ENCODE measurements at regions not wholly inside any gene's neighbourhood (a gene's known extent, or its start where the extent isn't known, plus 50 kb on each side); places are given as distances from the start of the nearest gene placed in this dataset.

DNA sequence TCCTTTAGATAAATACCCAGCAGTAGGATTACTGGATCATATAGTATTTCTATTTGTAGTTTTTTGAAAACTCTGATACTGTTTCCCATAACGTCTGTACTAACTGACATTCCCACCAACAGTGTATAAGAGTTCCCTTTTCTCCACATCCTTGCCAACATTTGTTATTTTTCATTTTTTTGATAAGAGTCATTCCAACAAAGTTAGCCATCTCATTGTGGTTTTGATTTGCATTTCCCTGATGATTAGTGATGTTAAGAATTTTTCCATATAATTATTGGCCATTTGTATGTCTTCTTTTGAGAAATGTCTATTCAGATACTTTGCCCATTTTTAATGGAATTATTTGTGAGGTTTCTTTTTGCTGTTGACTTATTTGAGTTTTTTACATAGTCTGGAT lies 486.0 kb downstream of the FLRT2 start:
- DNase-seq: no peak

DNA sequence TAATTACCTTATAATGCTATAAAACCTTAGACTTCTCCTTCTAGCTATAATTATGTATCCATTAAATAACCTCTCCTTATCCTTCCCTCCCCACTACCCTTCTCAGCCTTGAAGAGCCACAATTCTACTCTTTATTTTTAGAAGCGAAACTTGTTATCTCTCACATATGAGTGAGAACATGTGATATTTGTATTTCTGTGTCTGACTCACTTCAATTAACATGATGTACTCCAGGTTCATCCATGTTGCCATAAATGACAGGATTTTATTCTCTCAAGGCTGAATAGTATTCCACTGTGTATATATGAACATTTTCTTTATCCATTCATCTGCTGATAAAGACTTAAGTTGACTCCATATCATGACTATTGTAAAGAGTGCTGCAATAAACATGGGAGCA lies 485.6 kb downstream of the FLRT2 start:
- no peak for DNase-seq

DNA sequence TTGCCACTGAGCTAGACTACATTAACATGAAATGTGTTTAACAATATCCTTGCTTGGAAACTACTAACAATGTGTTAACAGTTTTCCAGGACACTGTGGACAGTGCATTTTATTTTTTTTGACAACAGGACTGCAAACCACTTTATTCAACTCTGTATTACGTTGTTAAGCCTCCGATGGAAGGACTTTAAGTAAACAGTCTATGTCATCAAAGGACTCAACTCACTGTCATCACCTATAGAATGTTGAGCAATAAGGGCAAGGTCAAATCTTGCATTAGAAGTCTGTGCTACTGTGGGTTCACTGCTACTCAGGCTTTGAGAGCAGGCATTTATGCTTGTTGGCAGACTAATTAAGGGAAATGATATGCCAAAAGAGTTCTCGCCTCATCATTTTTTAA lies 483.7 kb downstream of the FLRT2 start:
- no peak for DNase-seq

DNA sequence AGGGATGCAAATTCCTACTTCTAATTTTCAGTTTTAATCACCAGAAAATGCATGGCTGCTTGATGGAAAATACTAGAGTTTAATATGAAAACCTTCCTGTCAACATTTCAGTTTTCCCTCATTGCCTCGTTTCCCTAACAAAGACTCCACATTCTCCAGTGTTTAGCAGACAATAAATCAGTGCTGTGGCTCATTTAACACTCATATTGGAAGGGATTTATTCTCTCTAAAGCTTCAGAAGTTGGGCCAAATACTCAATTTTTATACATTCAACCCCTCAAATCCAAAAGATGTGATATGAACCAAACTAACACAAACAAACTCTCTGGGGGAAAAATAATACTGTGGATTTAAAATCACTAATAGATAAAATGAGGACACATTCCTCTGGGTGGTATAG lies 482.5 kb downstream of the FLRT2 start:
- no peak for DNase-seq

GRCh38 chr14:86003998-86004397 lies 474.1 kb downstream of the FLRT2 start:
- DNase-seq: no peak

- DNase-seq: no peak
Measured at GRCh38 chr14:85996551-85996950, 466.6 kb downstream of the FLRT2 start.

GRCh38 chr14:85991156-85991555 lies 461.2 kb downstream of the FLRT2 start:
- no peak for DNase-seq

GRCh38 chr14:85987907-85988306 lies 458.0 kb downstream of the FLRT2 start:
- no peak for DNase-seq

DNA sequence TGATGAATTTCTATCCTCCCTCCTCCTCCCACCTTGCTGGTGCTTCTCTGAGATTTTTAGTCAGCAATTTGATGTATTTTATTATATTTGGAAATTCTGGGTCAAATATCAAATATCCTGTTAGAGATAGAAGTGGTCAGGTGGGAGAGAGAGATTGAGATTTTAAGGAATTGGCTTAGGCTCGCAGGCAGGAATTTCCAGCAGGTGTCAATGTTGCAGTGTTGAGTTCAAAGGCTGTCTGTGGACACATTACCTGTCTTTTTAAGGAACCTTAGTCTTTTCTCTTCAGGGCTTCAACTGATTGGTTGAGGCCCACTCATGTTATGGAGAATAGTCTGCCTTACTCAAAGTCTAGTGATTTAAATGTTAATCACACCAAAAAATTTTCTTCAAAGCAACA lies 457.3 kb downstream of the FLRT2 start:
- no peak for DNase-seq

DNA sequence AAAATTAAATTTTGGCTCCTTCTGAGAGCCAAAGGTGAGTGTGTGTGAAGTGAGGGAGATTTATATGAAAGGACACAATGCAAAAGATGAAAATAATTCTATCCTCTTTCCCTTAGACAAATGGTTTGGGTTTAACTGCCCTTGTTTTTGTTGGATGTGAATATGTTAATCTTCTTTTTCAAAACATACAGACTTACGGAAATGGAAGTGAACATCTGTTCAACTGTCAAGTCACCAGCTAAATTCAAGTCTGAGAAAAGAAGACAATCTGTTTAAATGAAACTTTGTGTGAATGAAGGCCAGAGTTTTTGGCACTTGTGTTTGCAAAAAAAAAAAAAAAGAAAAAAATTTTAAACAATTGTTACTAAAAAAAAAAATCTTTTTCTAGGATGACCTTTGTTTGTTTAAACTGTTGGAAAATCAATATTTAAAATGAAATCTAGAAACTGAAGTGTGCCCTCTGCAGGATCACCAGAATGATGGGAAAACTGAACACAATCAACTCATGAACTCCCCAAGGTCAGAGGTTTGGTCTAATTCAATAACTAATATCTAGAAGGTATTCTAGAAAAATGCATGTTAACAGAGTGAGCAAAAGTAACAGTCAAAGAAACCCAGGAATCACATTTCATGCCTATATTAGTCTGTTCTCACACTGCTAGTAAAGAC lies 448.8 kb downstream of the FLRT2 start:
- no peak for DNase-seq

DNA sequence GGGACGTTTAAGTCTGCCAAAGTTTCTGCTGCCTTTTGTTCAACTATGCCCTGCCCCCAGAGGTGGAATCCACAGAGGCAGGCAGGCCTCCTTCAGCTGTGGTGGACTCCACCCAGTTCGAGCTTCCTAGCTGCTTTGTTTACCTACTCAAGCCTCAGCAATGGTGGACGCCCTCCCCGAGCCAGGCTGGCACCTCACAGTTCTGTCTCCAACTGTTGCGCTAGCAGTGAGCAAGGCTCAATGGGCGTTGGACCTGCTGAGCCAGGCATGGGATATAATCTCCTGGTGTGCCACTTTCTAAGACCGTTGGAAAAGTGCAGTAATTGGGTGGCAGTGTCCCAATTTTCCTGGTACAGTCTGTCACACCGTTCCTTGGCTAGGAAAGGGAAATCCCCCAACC lies 444.7 kb downstream of the FLRT2 start:
- no peak for DNase-seq

DNA sequence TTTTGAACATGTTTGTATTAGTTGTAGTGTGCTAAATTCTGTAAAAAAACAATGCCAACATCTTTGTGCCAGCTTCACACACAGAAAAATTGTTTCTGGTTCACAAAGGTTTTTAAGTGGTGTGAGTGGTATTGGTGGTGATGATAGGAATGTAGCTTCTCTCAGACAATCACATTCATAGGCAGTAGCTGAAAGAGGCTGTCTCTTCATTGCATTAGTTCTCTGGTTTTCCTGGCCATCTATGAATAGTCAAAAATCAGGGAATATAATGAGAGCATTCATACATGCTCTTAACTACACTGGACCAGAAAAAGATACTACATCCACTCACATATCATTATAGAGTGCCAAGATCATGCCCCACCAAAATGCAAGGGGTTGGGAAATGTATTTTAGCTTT lies 433.5 kb downstream of the FLRT2 start:
- DNase-seq: no peak

- DNase-seq: peak; percentile 19
Measured at GRCh38 chr14:85960756-85961155, 430.8 kb downstream of the FLRT2 start.

DNA sequence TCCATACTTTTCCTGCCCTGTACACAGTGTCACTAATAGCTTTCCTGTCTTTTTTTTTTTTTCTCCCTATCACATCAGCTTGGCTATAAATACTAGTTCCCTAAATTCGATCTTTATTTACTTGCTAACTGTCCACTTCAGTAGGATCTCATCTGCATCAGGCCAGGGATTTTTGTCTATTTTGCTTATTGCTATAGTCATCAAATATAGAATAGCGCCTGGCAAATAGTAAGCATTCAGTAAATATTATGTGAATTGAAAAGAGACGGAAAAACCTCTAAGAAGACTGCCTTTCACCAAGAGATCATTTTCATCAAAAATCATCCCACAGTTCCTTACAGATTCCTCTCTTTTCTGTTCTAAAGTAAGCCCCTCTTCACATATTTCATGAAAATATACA lies 429.1 kb downstream of the FLRT2 start:
- no peak for DNase-seq

GRCh38 chr14:85958069-85958468 lies 428.1 kb downstream of the FLRT2 start:
- DNase-seq: no peak

DNA sequence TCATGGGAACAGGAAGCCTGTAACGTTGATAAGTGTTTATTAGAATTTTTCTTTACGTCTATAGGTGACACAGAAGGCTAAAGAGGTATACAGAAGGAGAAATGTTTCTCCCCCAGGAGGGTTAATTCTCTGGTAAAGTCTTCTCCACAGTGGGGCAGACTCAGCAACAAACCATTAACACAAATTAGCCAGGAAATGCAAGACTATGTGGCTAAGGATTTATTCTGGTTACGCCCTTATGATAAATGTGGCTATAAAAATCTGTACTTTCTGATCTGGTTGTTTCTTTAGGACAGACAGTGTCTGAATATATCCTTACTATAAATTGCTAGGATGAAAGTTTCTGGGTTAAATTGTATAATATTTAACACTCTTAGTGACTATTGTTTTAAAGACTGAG lies 423.3 kb downstream of the FLRT2 start:
- DNase-seq: no peak

DNA sequence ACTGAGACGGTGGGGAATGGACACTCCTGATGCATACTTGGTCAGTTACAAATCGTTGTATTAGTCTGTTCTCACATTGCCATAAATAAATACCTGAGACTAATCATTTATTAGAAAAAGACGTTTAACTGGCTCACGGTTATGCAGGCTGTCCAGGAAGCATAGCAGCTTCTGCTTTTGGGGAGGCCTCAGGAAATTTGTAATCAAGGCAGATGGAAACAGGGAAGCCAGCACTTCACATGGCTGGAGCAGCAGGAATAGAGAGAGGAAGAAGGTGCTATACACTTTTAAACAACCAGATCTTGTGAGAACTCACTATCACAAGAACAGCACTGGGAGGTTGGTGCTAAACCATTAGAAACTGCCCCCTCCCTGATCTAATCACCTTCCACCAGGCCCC lies 418.2 kb downstream of the FLRT2 start:
- no peak for DNase-seq

- no peak for DNase-seq
Measured at GRCh38 chr14:85947461-85948139, 417.7 kb downstream of the FLRT2 start.

GRCh38 chr14:85943192-85943591 lies 413.2 kb downstream of the FLRT2 start:
- DNase-seq: no peak

- no peak for DNase-seq
Measured at GRCh38 chr14:85934886-85935254, 404.9 kb downstream of the FLRT2 start.

GRCh38 chr14:85934123-85934885 lies 404.4 kb downstream of the FLRT2 start:
- DNase-seq: peak; percentile 54

GRCh38 chr14:85921241-85921640 lies 391.3 kb downstream of the FLRT2 start:
- no peak for DNase-seq

- DNase-seq: no peak
Measured at GRCh38 chr14:85917716-85918115, 387.8 kb downstream of the FLRT2 start.

- DNase-seq: no peak
Measured at GRCh38 chr14:85915711-85916110, 385.8 kb downstream of the FLRT2 start.

All from DMS79 (cell line).